G401.6 (cell line): ENCODE measurements at regions not wholly inside any gene's neighbourhood (a gene's known extent, or its start where the extent isn't known, plus 50 kb on each side); places are given as distances from the start of the nearest gene placed in this dataset.

Experiments used
- FAIRE-seq: peaks from 2 replicates; lab custom pipeline; 2012; peaks lifted over from hg19 to GRCh38; lab: Jason Lieb, UNC

GRCh38 chr4:73929278-73929677, 52.5 kb downstream of the PF4 start:
- FAIRE-seq: no peak

- peak; percentile 51 for FAIRE-seq
These were observed 54.4 kb downstream of the CXCL1 start for GRCh38 chr4:73923631-73923937.

- FAIRE-seq: no peak
These were observed 53.8 kb downstream of the CXCL1 start for GRCh38 chr4:73922766-73923630.

GRCh38 chr4:73922317-73922716, 53.1 kb downstream of the CXCL1 start:
- FAIRE-seq: no peak
